ENCODE measurements at regions not wholly inside any gene's neighbourhood (a gene's known extent, or its start where the extent isn't known, plus 50 kb on each side); places are given as distances from the start of the nearest gene placed in this dataset.

GRCh38 chr3:80559701-80560100 lies 791.9 kb upstream of the ROBO1 start:
- DNase-seq: no peak

GRCh38 chr3:80556763-80557162 lies 789.0 kb upstream of the ROBO1 start:
- no peak for DNase-seq

GRCh38 chr3:80554304-80554703 lies 786.5 kb upstream of the ROBO1 start:
- DNase-seq: no peak

GRCh38 chr3:80553211-80553610 lies 785.4 kb upstream of the ROBO1 start:
- no peak for DNase-seq

GRCh38 chr3:80550174-80550573 lies 782.4 kb upstream of the ROBO1 start:
- no peak for DNase-seq

- DNase-seq: no peak
These were observed 781.4 kb upstream of the ROBO1 start for GRCh38 chr3:80549173-80549572.

GRCh38 chr3:80543154-80543553 lies 775.4 kb upstream of the ROBO1 start:
- DNase-seq: no peak

- no peak for DNase-seq
These were observed 774.7 kb upstream of the ROBO1 start for GRCh38 chr3:80542456-80542855.

GRCh38 chr3:80537680-80538079 lies 769.9 kb upstream of the ROBO1 start:
- no peak for DNase-seq

GRCh38 chr3:80535286-80535685 lies 767.5 kb upstream of the ROBO1 start:
- no peak for DNase-seq

- DNase-seq: no peak
These were observed 765.8 kb upstream of the ROBO1 start for GRCh38 chr3:80533553-80533952.

- DNase-seq: no peak
These were observed 758.4 kb upstream of the ROBO1 start for GRCh38 chr3:80526153-80526552.

- DNase-seq: no peak
These were observed 753.3 kb upstream of the ROBO1 start for GRCh38 chr3:80521081-80521480.

GRCh38 chr3:80519436-80519835 lies 751.6 kb upstream of the ROBO1 start:
- DNase-seq: no peak

- DNase-seq: no peak
These were observed 728.7 kb upstream of the ROBO1 start for GRCh38 chr3:80496452-80496851.

GRCh38 chr3:80492162-80492561 lies 724.4 kb upstream of the ROBO1 start:
- no peak for DNase-seq

GRCh38 chr3:80472961-80473360 lies 705.2 kb upstream of the ROBO1 start:
- DNase-seq: no peak

GRCh38 chr3:80472459-80472858 lies 704.7 kb upstream of the ROBO1 start:
- DNase-seq: no peak

- DNase-seq: no peak
These were observed 702.6 kb upstream of the ROBO1 start for GRCh38 chr3:80470433-80470832.

- DNase-seq: no peak
These were observed 697.9 kb upstream of the ROBO1 start for GRCh38 chr3:80465746-80466145.

- DNase-seq: no peak
These were observed 683.6 kb upstream of the ROBO1 start for GRCh38 chr3:80451393-80451792.

GRCh38 chr3:80445641-80446040 lies 677.8 kb upstream of the ROBO1 start:
- no peak for DNase-seq

- no peak for DNase-seq
These were observed 677.3 kb upstream of the ROBO1 start for GRCh38 chr3:80445053-80445452.

- DNase-seq: no peak
These were observed 671.7 kb upstream of the ROBO1 start for GRCh38 chr3:80439490-80439889.

GRCh38 chr3:80434366-80434765 lies 666.6 kb upstream of the ROBO1 start:
- no peak for DNase-seq

- no peak for DNase-seq
These were observed 657.2 kb upstream of the ROBO1 start for GRCh38 chr3:80424951-80425350.

Measured in GDM1 (cell line).